Neural cell (in vitro differentiated cells): ENCODE measurements at regions not wholly inside any gene's neighbourhood (a gene's known extent, or its start where the extent isn't known, plus 50 kb on each side); places are given as distances from the start of the nearest gene placed in this dataset.

Experiments used
- H2AFZ ChIP-seq: fragments of 200-600, 300-800 bp; sonication (generic), shearing (Covaris generic); 2 replicates; pipeline ENCODE4 v1.6.0; 2014; ENCODE audit warnings: low read depth, mild to moderate bottlenecking, antibody characterized with exemption, low read length, moderate library complexity
- H3F3A ChIP-seq: fragments of 200-600 bp; shearing (Covaris generic); 2 replicates; pipeline ENCODE4 v1.6.1; 2016; ENCODE audit warnings: mild to moderate bottlenecking, moderate library complexity, mixed read lengths, antibody characterized with exemption, low read length; ENCODE audit not compliant: insufficient read depth, poor library complexity, severe bottlenecking
- H3K27ac ChIP-seq: fragments of 200-600, 300-800 bp; sonication (generic), shearing (Covaris generic); 2 replicates; pipeline ENCODE4 v1.5.1; 2014; ENCODE audit warnings: mild to moderate bottlenecking, low read length, moderate library complexity
- H3K27me3 ChIP-seq: fragments of 300-800, 200-600 bp; sonication (generic), shearing (Covaris generic); 2 replicates; pipeline ENCODE4 v1.6.0; 2014; ENCODE audit warnings: mild to moderate bottlenecking, low read depth, low read length, moderate library complexity; ENCODE audit not compliant: insufficient read depth
- H3K36me3 ChIP-seq: fragments of 300-800, 200-600 bp; sonication (generic), shearing (Covaris generic); 2 replicates; pipeline ENCODE4 v1.5.1; 2014; ENCODE audit warnings: mild to moderate bottlenecking, antibody characterized with exemption, low read length, moderate library complexity; ENCODE audit not compliant: insufficient read depth
- H3K4me2 ChIP-seq: fragments of 300-800, 200-600 bp; sonication (generic), shearing (Covaris generic); 2 replicates; pipeline ENCODE4 v1.6.0; 2014; ENCODE audit warnings: mild to moderate bottlenecking, low read length
- H3K4me3 ChIP-seq: fragments of 300-800, 200-600 bp; sonication (generic), shearing (Covaris generic); 2 replicates; pipeline ENCODE4 v1.5.1; 2014; ENCODE audit warnings: mild to moderate bottlenecking, low read length, moderate library complexity
- H3K79me2 ChIP-seq: fragments of 200-600 bp; shearing (Covaris generic); replicated peaks from 2 replicates; pipeline ENCODE4 v1.6.0; 2014; ENCODE audit warnings: mild to moderate bottlenecking, low read length, moderate library complexity; ENCODE audit not compliant: insufficient read depth
- H3K9ac ChIP-seq: fragments of 300-800, 200-600 bp; sonication (generic), shearing (Covaris generic); 2 replicates; pipeline ENCODE4 v1.6.1; 2016; ENCODE audit warnings: mild to moderate bottlenecking, low read length, mixed read lengths
- H3K9me2 ChIP-seq: fragments of 200-600 bp; shearing (Covaris generic); 2 replicates; pipeline ENCODE4 v1.6.1; 2016; ENCODE audit warnings: mild to moderate bottlenecking, low read length, mixed read lengths; ENCODE audit not compliant: insufficient read depth
- H3K9me3 ChIP-seq: fragments of 200-600, 300-800 bp; sonication (generic), shearing (Covaris generic); 2 replicates; pipeline ENCODE4 v1.6.1; 2016; ENCODE audit warnings: mild to moderate bottlenecking, mixed run types, low read length, moderate library complexity, mixed read lengths
- H4K20me1 ChIP-seq: fragments of 200-600 bp; shearing (Covaris generic); 2 replicates; pipeline ENCODE4 v1.6.1; 2016; ENCODE audit warnings: mild to moderate bottlenecking, mixed run types; ENCODE audit not compliant: insufficient read depth
- EP300 ChIP-seq: fragments of 450-650 bp; conservative IDR thresholded peaks from 2 replicates; pipeline ENCODE4 v1.6.1; 2014; ENCODE audit warnings: antibody characterized with exemption, mild to moderate bottlenecking, moderate library complexity; ENCODE audit not compliant: poor library complexity, severe bottlenecking
- EZH2 ChIP-seq: fragments of 200-600, 300-800 bp; shearing (Covaris generic), sonication (generic); IDR thresholded peaks from 2 replicates; pipeline ENCODE4 v1.6.1; 2014; ENCODE audit warnings: antibody characterized with exemption, low read length, borderline replicate concordance, mild to moderate bottlenecking; ENCODE audit not compliant: insufficient read depth, poor library complexity, severe bottlenecking
- MXI1 ChIP-seq: fragments of 450-650 bp; conservative IDR thresholded peaks from 2 replicates; pipeline ENCODE4 v1.6.1; 2014; ENCODE audit warnings: antibody characterized with exemption, mild to moderate bottlenecking; ENCODE audit not compliant: poor library complexity, severe bottlenecking
- POLR2AphosphoS5 ChIP-seq: IDR thresholded peaks from 2 replicates; pipeline ENCODE4 v1.6.1; 2012
- RAD21 ChIP-seq: fragments of 450-650 bp; conservative IDR thresholded peaks from 2 replicates; pipeline ENCODE4 v1.6.1; 2014; ENCODE audit warnings: antibody characterized with exemption, mild to moderate bottlenecking, moderate library complexity
- SMC3 ChIP-seq: fragments of 450-650 bp; conservative IDR thresholded peaks from 2 replicates; pipeline ENCODE4 v1.6.1; 2014; ENCODE audit warnings: antibody characterized with exemption, mild to moderate bottlenecking, moderate library complexity; ENCODE audit not compliant: poor library complexity
- TAF1 ChIP-seq: IDR thresholded peaks from 2 replicates; pipeline ENCODE4 v1.6.1; 2012; ENCODE audit warnings: low read depth
- TF ChIP-seq, protein P1 (sequence below): fragments of 450-650 bp; IDR thresholded peaks from 2 replicates; pipeline ENCODE4 v1.5.1; 2014; ENCODE audit warnings: antibody characterized with exemption, mild to moderate bottlenecking, moderate library complexity; ENCODE audit not compliant: poor library complexity, severe bottlenecking
- TF ChIP-seq, protein P2 (sequence below): IDR thresholded peaks from 2 replicates; pipeline ENCODE4 v1.6.1; 2012; ENCODE audit warnings: borderline replicate concordance

DNA sequence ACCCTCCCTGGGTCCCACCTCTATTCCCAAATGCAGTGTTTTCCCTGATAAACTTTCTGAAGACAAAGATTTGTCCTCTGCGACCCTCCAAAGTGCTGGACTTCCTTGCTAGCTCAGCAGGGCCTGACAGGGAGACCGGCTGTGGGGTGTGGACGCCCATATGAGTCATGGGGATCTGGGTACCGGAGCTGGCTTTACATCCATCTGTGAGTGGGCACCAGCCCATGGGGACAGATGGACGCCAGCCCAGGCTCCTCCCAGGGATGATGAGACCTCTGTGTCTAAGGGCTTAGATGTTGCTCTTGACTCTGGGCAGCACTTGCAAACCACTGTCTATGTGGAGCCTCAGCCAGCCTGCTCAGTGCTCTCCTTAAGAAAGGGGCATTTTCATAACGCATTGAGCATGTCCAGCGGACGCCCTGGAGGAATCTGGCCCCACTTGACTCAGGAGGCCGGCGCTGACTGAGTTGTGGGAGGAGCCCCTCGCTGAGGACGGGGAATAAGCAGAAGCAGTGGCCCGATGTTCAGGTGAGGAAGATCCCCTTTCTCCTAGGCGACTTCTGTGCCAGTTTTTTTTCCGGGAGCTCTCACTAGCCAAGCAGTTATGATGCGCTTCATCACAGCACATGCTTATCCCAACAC, 229.4 kb upstream of the MYT1L start:
- Histone ChIP-seq H3K4me2 (no peak overlapping the region), H3F3A (no peaks in the 10 kb centered on the region), H3K27me3 (no peaks in the 10 kb centered on the region), H3K9me2 (no peaks in the 10 kb centered on the region), H2AFZ (no peak overlapping the region), H3K4me3 (no peak overlapping the region), H3K79me2 (no peaks in the 10 kb centered on the region), H3K9ac (no peak overlapping the region), H3K9me3 (peaks cover 3% of the 10 kb centered on the region), H4K20me1 (no peaks in the 10 kb centered on the region), H3K27ac (no peak overlapping the region), H3K36me3 (no peaks in the 10 kb centered on the region)
- TF ChIP-seq, protein P1, sequence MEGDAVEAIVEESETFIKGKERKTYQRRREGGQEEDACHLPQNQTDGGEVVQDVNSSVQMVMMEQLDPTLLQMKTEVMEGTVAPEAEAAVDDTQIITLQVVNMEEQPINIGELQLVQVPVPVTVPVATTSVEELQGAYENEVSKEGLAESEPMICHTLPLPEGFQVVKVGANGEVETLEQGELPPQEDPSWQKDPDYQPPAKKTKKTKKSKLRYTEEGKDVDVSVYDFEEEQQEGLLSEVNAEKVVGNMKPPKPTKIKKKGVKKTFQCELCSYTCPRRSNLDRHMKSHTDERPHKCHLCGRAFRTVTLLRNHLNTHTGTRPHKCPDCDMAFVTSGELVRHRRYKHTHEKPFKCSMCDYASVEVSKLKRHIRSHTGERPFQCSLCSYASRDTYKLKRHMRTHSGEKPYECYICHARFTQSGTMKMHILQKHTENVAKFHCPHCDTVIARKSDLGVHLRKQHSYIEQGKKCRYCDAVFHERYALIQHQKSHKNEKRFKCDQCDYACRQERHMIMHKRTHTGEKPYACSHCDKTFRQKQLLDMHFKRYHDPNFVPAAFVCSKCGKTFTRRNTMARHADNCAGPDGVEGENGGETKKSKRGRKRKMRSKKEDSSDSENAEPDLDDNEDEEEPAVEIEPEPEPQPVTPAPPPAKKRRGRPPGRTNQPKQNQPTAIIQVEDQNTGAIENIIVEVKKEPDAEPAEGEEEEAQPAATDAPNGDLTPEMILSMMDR, result no peak
- no peak for TF ChIP-seq EZH2
- no peak for TF ChIP-seq EP300
- TF ChIP-seq MXI1, result no peak
- no peak for TF ChIP-seq SMC3
- no peak for TF ChIP-seq TAF1
- no peak for TF ChIP-seq POLR2AphosphoS5
- TF ChIP-seq, protein P2, sequence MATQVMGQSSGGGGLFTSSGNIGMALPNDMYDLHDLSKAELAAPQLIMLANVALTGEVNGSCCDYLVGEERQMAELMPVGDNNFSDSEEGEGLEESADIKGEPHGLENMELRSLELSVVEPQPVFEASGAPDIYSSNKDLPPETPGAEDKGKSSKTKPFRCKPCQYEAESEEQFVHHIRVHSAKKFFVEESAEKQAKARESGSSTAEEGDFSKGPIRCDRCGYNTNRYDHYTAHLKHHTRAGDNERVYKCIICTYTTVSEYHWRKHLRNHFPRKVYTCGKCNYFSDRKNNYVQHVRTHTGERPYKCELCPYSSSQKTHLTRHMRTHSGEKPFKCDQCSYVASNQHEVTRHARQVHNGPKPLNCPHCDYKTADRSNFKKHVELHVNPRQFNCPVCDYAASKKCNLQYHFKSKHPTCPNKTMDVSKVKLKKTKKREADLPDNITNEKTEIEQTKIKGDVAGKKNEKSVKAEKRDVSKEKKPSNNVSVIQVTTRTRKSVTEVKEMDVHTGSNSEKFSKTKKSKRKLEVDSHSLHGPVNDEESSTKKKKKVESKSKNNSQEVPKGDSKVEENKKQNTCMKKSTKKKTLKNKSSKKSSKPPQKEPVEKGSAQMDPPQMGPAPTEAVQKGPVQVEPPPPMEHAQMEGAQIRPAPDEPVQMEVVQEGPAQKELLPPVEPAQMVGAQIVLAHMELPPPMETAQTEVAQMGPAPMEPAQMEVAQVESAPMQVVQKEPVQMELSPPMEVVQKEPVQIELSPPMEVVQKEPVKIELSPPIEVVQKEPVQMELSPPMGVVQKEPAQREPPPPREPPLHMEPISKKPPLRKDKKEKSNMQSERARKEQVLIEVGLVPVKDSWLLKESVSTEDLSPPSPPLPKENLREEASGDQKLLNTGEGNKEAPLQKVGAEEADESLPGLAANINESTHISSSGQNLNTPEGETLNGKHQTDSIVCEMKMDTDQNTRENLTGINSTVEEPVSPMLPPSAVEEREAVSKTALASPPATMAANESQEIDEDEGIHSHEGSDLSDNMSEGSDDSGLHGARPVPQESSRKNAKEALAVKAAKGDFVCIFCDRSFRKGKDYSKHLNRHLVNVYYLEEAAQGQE, result no peak
- TF ChIP-seq RAD21, result no peak

DNA sequence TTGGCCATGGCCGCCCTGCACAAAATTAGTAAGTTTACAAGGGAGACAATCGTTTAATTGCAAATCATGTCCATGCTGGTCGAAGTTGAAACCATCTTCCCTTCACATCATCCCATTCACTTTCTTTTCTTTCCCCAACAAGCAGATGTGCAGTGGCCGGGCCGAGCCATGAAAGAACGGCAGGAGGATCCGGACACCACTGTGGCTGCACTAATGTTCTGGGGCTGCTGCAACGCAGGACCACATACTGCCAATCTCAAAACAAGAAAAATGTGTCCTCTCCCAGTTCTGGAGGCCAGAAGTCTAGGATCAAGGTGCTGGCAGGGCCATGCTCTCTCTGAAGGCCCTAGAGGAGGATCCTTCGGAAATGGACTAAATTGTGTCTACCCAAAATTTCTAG, 227.4 kb upstream of the MYT1L start:
- Histone ChIP-seq H3K9ac (no peak overlapping the region), H3K9me2 (no peaks in the 10 kb centered on the region), H3F3A (no peaks in the 10 kb centered on the region), H3K27me3 (no peaks in the 10 kb centered on the region), H4K20me1 (no peaks in the 10 kb centered on the region), H3K27ac (no peak overlapping the region), H3K36me3 (no peaks in the 10 kb centered on the region), H3K9me3 (peaks cover 3% of the 10 kb centered on the region), H3K79me2 (no peaks in the 10 kb centered on the region), H3K4me2 (no peak overlapping the region), H3K4me3 (no peak overlapping the region), H2AFZ (no peak overlapping the region)
- TF ChIP-seq, protein P2, result no peak
- no peak for TF ChIP-seq POLR2AphosphoS5
- TF ChIP-seq EP300, result no peak
- no peak for TF ChIP-seq EZH2
- TF ChIP-seq SMC3, result no peak
- TF ChIP-seq RAD21, result no peak
- TF ChIP-seq MXI1, result no peak
- TF ChIP-seq, protein P1, result no peak
- no peak for TF ChIP-seq TAF1
